T-helper 2 cell treated with Interferon-gamma antibody and Interleukin-4, amounts not matched to agents 5 μg/mL and 100 μg/mL, for 36 hours (primary cell): ENCODE measurements at regions not wholly inside any gene's neighbourhood (a gene's known extent, or its start where the extent isn't known, plus 50 kb on each side); places are given as distances from the start of the nearest gene placed in this dataset.

Experiments
- DNase-seq: peaks from one replicate; pipeline ENCODE4 v3.0.0; 2021; ENCODE audit warnings: low spot score
- H3K27ac Mint-ChIP-seq: one replicate; pipeline ENCODE4 v1.8.0; 2021; ENCODE audit warnings: mild to moderate bottlenecking, mixed read lengths
- H3K27me3 Mint-ChIP-seq: one replicate; pipeline ENCODE4 v1.8.0; 2021; ENCODE audit warnings: low read depth, mixed read lengths
- H3K36me3 Mint-ChIP-seq: one replicate; pipeline ENCODE4 v1.8.0; 2021; ENCODE audit warnings: low read depth, mixed read lengths
- H3K4me1 Mint-ChIP-seq: one replicate; pipeline ENCODE4 v1.8.0; 2021; ENCODE audit warnings: low read depth, mixed read lengths
- H3K4me3 Mint-ChIP-seq: one replicate; pipeline ENCODE4 v1.8.0; 2022; ENCODE audit warnings: mild to moderate bottlenecking, moderate library complexity, mixed read lengths
- H3K9me3 Mint-ChIP-seq: one replicate; pipeline ENCODE4 v1.8.0; 2021; ENCODE audit warnings: mixed read lengths

DNA sequence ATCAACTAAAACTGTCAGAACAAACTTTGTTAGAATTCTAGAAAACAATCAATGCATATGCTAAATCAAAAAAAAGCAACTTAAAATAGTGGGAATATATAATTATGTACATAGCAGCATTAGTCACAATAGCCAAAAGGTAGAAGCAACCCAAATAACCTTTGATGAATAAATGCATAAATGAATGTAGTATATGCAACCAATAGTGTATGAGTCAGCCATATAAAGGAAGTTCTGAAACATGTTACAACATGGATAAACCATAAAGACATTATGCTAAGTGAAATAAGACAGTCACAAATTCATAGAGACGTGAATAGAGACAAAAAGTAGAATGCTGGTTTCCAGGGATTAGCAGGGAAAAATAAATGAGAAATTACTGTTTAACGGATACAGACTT lies 762.8 kb upstream of the INTU start:
- H3K27me3 Mint-ChIP-seq, result no peaks in the 10 kb centered on the region
- DNase-seq, result no peak
- no peak overlapping the region for H3K4me3 Mint-ChIP-seq
- H3K36me3 Mint-ChIP-seq, result no peaks in the 10 kb centered on the region
- no peak overlapping the region for H3K27ac Mint-ChIP-seq
- H3K9me3 Mint-ChIP-seq, result peaks cover 40% of the 10 kb centered on the region
- no peaks in the 10 kb centered on the region for H3K4me1 Mint-ChIP-seq

- peaks cover 40% of the 10 kb centered on the region for H3K9me3 Mint-ChIP-seq
Measured at GRCh38 chr4:126871810-126872209, 760.9 kb upstream of the INTU start.

GRCh38 chr4:126874533-126874932 lies 758.2 kb upstream of the INTU start:
- DNase-seq, result no peak
- Mint-ChIP-seq H3K4me1 (no peaks in the 10 kb centered on the region), H3K4me3 (no peak overlapping the region), H3K36me3 (no peaks in the 10 kb centered on the region), H3K27ac (no peak overlapping the region), H3K27me3 (no peaks in the 10 kb centered on the region), H3K9me3 (peaks cover 37% of the 10 kb centered on the region)

More at GRCh38 chr4:126871810-126872209, 760.9 kb upstream of the INTU start:
- Mint-ChIP-seq H3K4me3 (no peak overlapping the region), H3K4me1 (no peaks in the 10 kb centered on the region), H3K27ac (no peak overlapping the region), H3K36me3 (no peaks in the 10 kb centered on the region), H3K27me3 (no peaks in the 10 kb centered on the region)
- DNase-seq, result no peak

- H3K4me3 Mint-ChIP-seq, result no peak overlapping the region
- H3K9me3 Mint-ChIP-seq, result peaks cover 19% of the 10 kb centered on the region
- H3K36me3 Mint-ChIP-seq, result no peaks in the 10 kb centered on the region
- no peak for DNase-seq
- no peaks in the 10 kb centered on the region for H3K4me1 Mint-ChIP-seq
- no peak overlapping the region for H3K27ac Mint-ChIP-seq
- no peaks in the 10 kb centered on the region for H3K27me3 Mint-ChIP-seq
Measured at GRCh38 chr4:126888968-126889367, 743.8 kb upstream of the INTU start.

GRCh38 chr4:126890383-126890782 lies 742.4 kb upstream of the INTU start:
- H3K36me3 Mint-ChIP-seq, result no peaks in the 10 kb centered on the region
- no peak overlapping the region for H3K4me3 Mint-ChIP-seq
- H3K4me1 Mint-ChIP-seq, result no peaks in the 10 kb centered on the region
- H3K9me3 Mint-ChIP-seq, result peaks cover 26% of the 10 kb centered on the region
- H3K27ac Mint-ChIP-seq, result no peak overlapping the region
- H3K27me3 Mint-ChIP-seq, result no peaks in the 10 kb centered on the region
- no peak for DNase-seq

DNA sequence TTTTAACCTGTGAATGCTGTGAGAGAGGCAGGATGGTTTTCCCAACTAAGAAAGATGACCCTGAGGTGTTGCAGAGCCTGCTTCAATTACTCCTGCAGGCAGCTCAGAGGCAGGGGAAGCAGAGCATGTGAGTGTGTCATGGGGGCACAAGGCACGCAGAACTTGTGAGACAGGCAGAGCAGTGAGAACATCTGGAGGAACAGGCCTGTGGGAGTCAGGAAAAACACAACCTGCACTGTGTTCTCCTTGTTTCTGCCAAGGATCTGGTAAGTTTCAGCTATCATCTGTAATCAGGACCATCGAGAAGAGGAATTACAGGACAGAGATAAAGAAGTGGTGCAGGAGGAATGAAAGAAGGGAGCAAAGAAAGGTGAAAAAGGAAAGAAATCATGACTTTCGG lies 741.8 kb upstream of the INTU start:
- Mint-ChIP-seq H3K9me3 (peaks cover 29% of the 10 kb centered on the region), H3K27ac (no peak overlapping the region), H3K4me1 (no peaks in the 10 kb centered on the region), H3K36me3 (no peaks in the 10 kb centered on the region), H3K27me3 (no peaks in the 10 kb centered on the region), H3K4me3 (no peak overlapping the region)
- no peak for DNase-seq

DNA sequence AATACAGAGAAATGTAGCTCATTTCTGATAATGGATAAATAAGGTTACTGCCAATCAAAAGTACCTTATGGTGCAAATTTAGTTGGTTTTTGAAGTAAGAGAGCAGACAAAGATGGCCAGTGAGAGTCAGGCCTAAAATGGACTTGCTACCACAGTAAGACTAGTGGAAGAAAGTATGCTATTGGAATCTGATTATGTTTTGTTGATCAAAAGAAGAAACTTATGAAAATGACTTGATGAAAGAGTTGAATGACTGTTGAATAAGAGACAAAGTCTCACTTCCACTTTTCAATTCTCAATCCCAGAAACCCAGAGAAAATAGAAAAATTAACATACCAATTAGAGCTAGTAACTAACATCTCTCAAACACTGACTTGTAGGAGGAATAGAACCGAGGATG lies 737.8 kb upstream of the INTU start:
- H3K27me3 Mint-ChIP-seq, result no peaks in the 10 kb centered on the region
- no peak overlapping the region for H3K27ac Mint-ChIP-seq
- peaks cover 45% of the 10 kb centered on the region for H3K9me3 Mint-ChIP-seq
- H3K4me3 Mint-ChIP-seq, result no peak overlapping the region
- DNase-seq, result no peak
- no peaks in the 10 kb centered on the region for H3K4me1 Mint-ChIP-seq
- H3K36me3 Mint-ChIP-seq, result no peaks in the 10 kb centered on the region

DNA sequence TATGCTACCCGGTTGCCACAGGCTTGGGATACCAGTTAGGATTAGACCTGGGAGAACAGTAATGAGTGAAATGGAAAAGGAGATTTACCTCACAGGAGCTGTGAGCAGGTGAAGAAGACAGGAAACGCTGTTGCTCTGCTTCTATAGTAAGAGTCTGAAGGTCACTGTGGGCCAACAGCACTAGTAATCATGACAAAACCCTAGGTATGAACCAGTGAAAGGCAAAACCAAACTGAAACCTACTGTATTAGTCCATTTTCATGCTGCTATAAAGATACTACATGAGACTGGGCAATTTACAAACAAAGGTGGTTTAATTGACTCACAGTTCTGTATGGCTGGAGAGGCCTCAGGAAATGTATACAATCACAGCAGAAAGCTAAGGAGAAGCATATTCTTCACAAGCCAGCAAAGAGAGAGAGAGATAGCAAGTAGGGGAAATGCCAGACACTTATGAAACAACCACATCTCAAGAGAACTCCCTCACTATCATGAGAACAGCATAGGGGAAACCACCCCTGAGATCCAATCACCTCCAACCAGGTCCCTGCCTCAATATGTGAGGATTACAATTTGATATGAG lies 736.7 kb upstream of the INTU start:
- no peak overlapping the region for H3K27ac Mint-ChIP-seq
- DNase-seq, result no peak
- peaks cover 45% of the 10 kb centered on the region for H3K9me3 Mint-ChIP-seq
- H3K4me1 Mint-ChIP-seq, result no peaks in the 10 kb centered on the region
- no peak overlapping the region for H3K4me3 Mint-ChIP-seq
- no peaks in the 10 kb centered on the region for H3K27me3 Mint-ChIP-seq
- no peaks in the 10 kb centered on the region for H3K36me3 Mint-ChIP-seq

DNA sequence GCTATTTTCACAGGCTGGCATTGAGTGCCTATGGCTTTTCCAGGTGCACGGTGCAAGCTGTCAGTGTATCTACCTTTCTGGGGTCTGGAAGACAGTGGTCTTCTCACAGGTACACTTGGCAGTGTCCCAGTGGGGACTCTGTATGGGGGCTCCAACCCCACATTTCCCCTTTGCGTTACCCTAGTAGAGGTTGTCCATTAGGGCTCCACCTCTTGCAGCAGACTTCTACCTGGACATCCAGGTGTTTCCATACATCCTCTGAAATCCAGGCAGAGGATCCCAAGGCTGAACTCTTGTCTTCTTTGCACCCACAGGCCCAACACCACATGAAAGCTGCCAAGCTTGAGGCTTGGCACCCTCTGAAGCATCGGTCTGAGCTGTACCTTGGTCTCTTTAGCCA lies 735.7 kb upstream of the INTU start:
- H3K4me1 Mint-ChIP-seq, result no peaks in the 10 kb centered on the region
- no peak overlapping the region for H3K4me3 Mint-ChIP-seq
- DNase-seq, result no peak
- H3K27ac Mint-ChIP-seq, result no peak overlapping the region
- H3K27me3 Mint-ChIP-seq, result no peaks in the 10 kb centered on the region
- peaks cover 45% of the 10 kb centered on the region for H3K9me3 Mint-ChIP-seq
- H3K36me3 Mint-ChIP-seq, result no peaks in the 10 kb centered on the region

- Mint-ChIP-seq H3K36me3 (no peaks in the 10 kb centered on the region), H3K9me3 (peaks cover 31% of the 10 kb centered on the region), H3K27ac (no peak overlapping the region), H3K4me3 (no peak overlapping the region), H3K4me1 (no peaks in the 10 kb centered on the region), H3K27me3 (no peaks in the 10 kb centered on the region)
- no peak for DNase-seq
Measured at GRCh38 chr4:126898815-126899214, 733.9 kb upstream of the INTU start.

GRCh38 chr4:126899331-126899801 lies 733.4 kb upstream of the INTU start:
- Mint-ChIP-seq H3K36me3 (no peaks in the 10 kb centered on the region), H3K4me1 (no peaks in the 10 kb centered on the region), H3K27me3 (no peaks in the 10 kb centered on the region), H3K4me3 (no peak overlapping the region), H3K9me3 (peaks cover 26% of the 10 kb centered on the region), H3K27ac (no peak overlapping the region)
- no peak for DNase-seq

DNA sequence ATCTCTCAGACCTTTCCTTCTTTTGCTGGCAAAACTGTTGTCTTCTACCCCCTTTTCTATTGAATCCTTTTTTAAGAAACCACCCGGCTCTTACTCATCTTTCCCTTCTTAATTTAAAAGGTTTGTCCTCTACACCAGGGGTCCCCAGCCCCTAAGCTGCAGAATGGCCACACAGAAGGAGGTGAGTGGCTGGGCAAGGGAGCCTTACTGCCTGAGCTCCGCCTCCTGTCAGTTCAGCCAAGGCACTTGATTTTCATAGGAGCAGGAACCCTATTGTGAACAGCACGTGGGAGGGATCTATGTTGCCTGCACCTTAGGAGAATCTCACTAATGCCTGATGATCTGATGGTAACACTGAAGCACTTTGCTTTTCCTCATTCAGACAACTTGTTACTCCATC lies 726.3 kb upstream of the INTU start:
- Mint-ChIP-seq H3K36me3 (no peaks in the 10 kb centered on the region), H3K27me3 (no peaks in the 10 kb centered on the region), H3K4me3 (no peak overlapping the region), H3K4me1 (no peaks in the 10 kb centered on the region), H3K27ac (no peak overlapping the region), H3K9me3 (peaks cover 15% of the 10 kb centered on the region)
- no peak for DNase-seq

GRCh38 chr4:126907389-126907788 lies 725.4 kb upstream of the INTU start:
- Mint-ChIP-seq H3K27me3 (no peaks in the 10 kb centered on the region), H3K9me3 (peaks cover 15% of the 10 kb centered on the region), H3K4me1 (no peaks in the 10 kb centered on the region), H3K36me3 (no peaks in the 10 kb centered on the region), H3K4me3 (no peak overlapping the region), H3K27ac (no peak overlapping the region)
- DNase-seq, result no peak

GRCh38 chr4:126916049-126916625 lies 716.6 kb upstream of the INTU start:
- H3K4me3 Mint-ChIP-seq, result no peak overlapping the region
- no peak overlapping the region for H3K27ac Mint-ChIP-seq
- no peaks in the 10 kb centered on the region for H3K4me1 Mint-ChIP-seq
- no peaks in the 10 kb centered on the region for H3K36me3 Mint-ChIP-seq
- H3K27me3 Mint-ChIP-seq, result no peaks in the 10 kb centered on the region
- DNase-seq, result no peak
- H3K9me3 Mint-ChIP-seq, result peaks cover 25% of the 10 kb centered on the region

- no peak overlapping the region for H3K27ac Mint-ChIP-seq
- no peaks in the 10 kb centered on the region for H3K36me3 Mint-ChIP-seq
- peaks cover 25% of the 10 kb centered on the region for H3K9me3 Mint-ChIP-seq
- no peaks in the 10 kb centered on the region for H3K27me3 Mint-ChIP-seq
- no peak for DNase-seq
- H3K4me1 Mint-ChIP-seq, result no peaks in the 10 kb centered on the region
- no peak overlapping the region for H3K4me3 Mint-ChIP-seq
Measured at GRCh38 chr4:126916626-126917140, 716.1 kb upstream of the INTU start.
